HepG2 (cell line): ENCODE measurements at regions not wholly inside any gene's neighbourhood (a gene's known extent, or its start where the extent isn't known, plus 50 kb on each side); places are given as distances from the start of the nearest gene placed in this dataset.

Experiments
- ATAC-seq: fragments of 200-7000 bp; cut with Tn5 transposase; 3 replicates; pipeline ENCODE4 v1.9.1; 2020; ENCODE audit warnings: mild to moderate bottlenecking, moderate library complexity
- BruUV-seq: library from RNA; stranded (reverse); fragments of 400-500 nt; replicated peaks from 2 replicates; lab custom pipeline; 2021; lab: Mats Ljungman, UMichigan
- CTCF ChIA-PET: fragments of 300-600 bp; formaldehyde crosslinking; extraction: SDS; loops from one replicate; lab custom pipeline; 2021; ENCODE audit warnings: low total read pairs, inconsistent platforms, low intra/inter-chr PET ratio; lab: Yijun Ruan, JAX
- POLR2A ChIA-PET: fragments of 350-600 bp; sonication (Branson Sonifier 250); formaldehyde crosslinking; loops from one replicate; lab custom pipeline; 2020; ENCODE audit warnings: antibody characterized with exemption, inconsistent platforms; lab: Yijun Ruan, JAX
- DNase-seq: peaks from one replicate; pipeline ENCODE4 v3.0.0-alpha.2; 2015; ENCODE audit warnings: low spot score
- FAIRE-seq: peaks from 3 replicates; lab custom pipeline; 2011; peaks lifted over from hg19 to GRCh38; lab: Jason Lieb, UNC
- H2AFZ ChIP-seq: one replicate; pipeline ENCODE4 v1.6.1; 2011; ENCODE audit warnings: low read length, inconsistent platforms
- H3K27ac ChIP-seq: fragments of 300-600 bp; 3 replicates; pipeline ENCODE4 v1.8.0; 2011; ENCODE audit warnings: mixed run types, mild to moderate bottlenecking, mixed read lengths, low read length, inconsistent platforms; ENCODE audit not compliant: insufficient read depth; ENCODE audit errors: extremely low read length
- H3K27me3 ChIP-seq, 2 experiments: fragments of 200-600 bp in 1 of 2; 2 replicates in 1 of 2; 3 replicates in 1 of 2; pipeline versions ENCODE4 v1.6.0 to v1.8.0; 2011; ENCODE audit warnings: low read length in 2 of 2, mild to moderate bottlenecking in 2 of 2, moderate library complexity in 2 of 2, inconsistent platforms in 1 of 2; ENCODE audit not compliant: insufficient read depth in 2 of 2, control insufficient read depth in 1 of 2
- H3K36me3 ChIP-seq, 2 experiments: fragments of 200-600 bp in 1 of 2; replicated peaks in 1 of 2; 2 replicates in 1 of 2; 3 replicates in 1 of 2; pipeline versions ENCODE4 v1.5.1 to v1.8.0; 2011; ENCODE audit warnings: low read length in 2 of 2, inconsistent platforms in 1 of 2; ENCODE audit not compliant: insufficient read depth in 2 of 2, control insufficient read depth in 1 of 2
- H3K4me1 ChIP-seq: 2 replicates; pipeline ENCODE4 v1.5.1; 2012; ENCODE audit warnings: low read length, inconsistent platforms; ENCODE audit not compliant: insufficient read depth
- H3K4me2 ChIP-seq: 2 replicates; pipeline ENCODE4 v1.6.0; 2011; ENCODE audit warnings: low read depth, low read length, inconsistent platforms
- H3K4me3 ChIP-seq, 3 experiments: fragments of 200-600 bp in 1 of 3; sonication (generic), shearing (Covaris generic) in 1 of 3; replicated peaks in 1 of 3; 2 replicates each; pipeline ENCODE4 v1.5.1; 2011 to 2016; ENCODE audit warnings: low read length in 3 of 3, inconsistent platforms in 2 of 3, low read depth in 2 of 3, mild to moderate bottlenecking in 2 of 3, control low read depth in 1 of 3, mixed read lengths in 1 of 3; ENCODE audit not compliant: insufficient read depth in 1 of 3
- H3K79me2 ChIP-seq: one replicate; pipeline ENCODE4 v1.6.1; 2011; ENCODE audit warnings: low read length, inconsistent platforms; ENCODE audit not compliant: insufficient read depth
- H3K9ac ChIP-seq: 2 replicates; pipeline ENCODE4 v1.6.0; 2011; ENCODE audit warnings: mild to moderate bottlenecking, low read depth, low read length, inconsistent platforms; ENCODE audit not compliant: insufficient read depth
- H3K9me3 ChIP-seq: 2 replicates; pipeline ENCODE4 v1.5.1; 2012; ENCODE audit warnings: mild to moderate bottlenecking, low read length
- H4K20me1 ChIP-seq: 2 replicates; pipeline ENCODE4 v1.6.0; 2011; ENCODE audit warnings: inconsistent platforms, mild to moderate bottlenecking, low read length, moderate library complexity; ENCODE audit not compliant: insufficient read depth
- DNMT1 ChIP-seq: sonication (generic); formaldehyde crosslinking; IDR thresholded peaks from 2 replicates; pipeline ENCODE4 v1.5.1; 2020; ENCODE audit warnings: mild to moderate bottlenecking, missing genetic modification reagents
- GATA4 ChIP-seq: sonication (generic); IDR thresholded peaks from 2 replicates; pipeline ENCODE4 v1.6.1; 2016; ENCODE audit warnings: antibody characterized with exemption, low read depth, borderline replicate concordance
- NPAS2 ChIP-seq: sonication (generic); formaldehyde crosslinking; IDR thresholded peaks from 2 replicates; pipeline ENCODE4 v1.8.0; 2022; ENCODE audit warnings: mild to moderate bottlenecking, missing genetic modification reagents, borderline replicate concordance
- ZNF17 ChIP-seq: sonication (generic); formaldehyde crosslinking; IDR thresholded peaks from 2 replicates; pipeline ENCODE4 v1.5.0; 2020; ENCODE audit warnings: mild to moderate bottlenecking, missing genetic modification reagents
- ZNF260 ChIP-seq: sonication (generic); formaldehyde crosslinking; IDR thresholded peaks from 2 replicates; pipeline ENCODE4 v1.4.0; 2020; ENCODE audit warnings: missing genetic modification reagents, low read depth, mild to moderate bottlenecking, borderline replicate concordance
- ZSCAN9 ChIP-seq: IDR thresholded peaks from 2 replicates; pipeline ENCODE4 v1.6.1; 2016; ENCODE audit warnings: borderline replicate concordance
- WGBS: methylation state at CpG from one replicate; pipeline ENCODE4 v1.1.6; 2017; ENCODE audit warnings: low lambda C conversion rate; 5-methylcytosine and 5-hydroxymethylcytosine counted together
- in situ Hi-C: cut with HindIII; loops from 2 replicates; pipeline ENCODE4 v1.10.0; 2017; ENCODE audit warnings: low pct_unique_long_range_greater_than_20kb; ENCODE audit not compliant: extremely low pct_ligation_motif_present
- intact Hi-C: fragments of 100-400 bp; cut with micrococcal nuclease; formaldehyde crosslinking; loops from one replicate; pipeline ENCODE4 v1.10.0; 2022; ENCODE audit not compliant: unreplicated experiment
- TF ChIP-seq, protein P1 (sequence below): IDR thresholded peaks from 2 replicates; pipeline ENCODE4 v1.6.1; 2016; ENCODE audit warnings: low read depth, missing genetic modification reagents, missing compliant biosample characterization
- TF ChIP-seq, protein P2 (sequence below): sonication (generic); formaldehyde crosslinking; IDR thresholded peaks from 2 replicates; pipeline ENCODE4 v1.5.0; 2020; ENCODE audit warnings: mild to moderate bottlenecking, missing genetic modification reagents, moderate library complexity
- TF ChIP-seq, protein P3 (sequence below): sonication (generic); formaldehyde crosslinking; IDR thresholded peaks from 2 replicates; pipeline ENCODE4 v1.4.0; 2020; ENCODE audit warnings: missing genetic modification reagents, low read depth, mild to moderate bottlenecking, borderline replicate concordance
- TF ChIP-seq, protein P4 (sequence below): sonication (generic); formaldehyde crosslinking; IDR thresholded peaks from 2 replicates; pipeline ENCODE4 v1.4.0; 2020; ENCODE audit warnings: missing genetic modification reagents

DNA sequence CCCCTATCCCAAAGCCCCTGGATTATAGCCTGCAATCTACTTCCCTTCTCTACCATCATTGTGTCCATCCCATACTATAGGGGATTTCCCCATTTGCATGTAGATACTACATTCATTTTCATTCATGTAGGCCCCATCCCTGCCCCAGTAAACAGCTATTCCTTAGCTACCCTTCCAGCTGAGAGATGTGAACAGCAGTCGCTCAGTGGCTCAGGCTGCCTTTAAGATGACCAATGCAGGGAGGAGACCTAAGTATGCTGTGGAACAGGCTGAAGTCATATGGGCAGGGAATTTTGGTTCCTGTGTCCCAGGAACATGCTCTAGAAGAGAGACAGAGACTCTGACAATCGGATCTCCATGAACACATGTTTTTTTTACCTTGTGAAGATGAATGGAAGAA, 481.2 kb upstream of the SYT1 start (continued):
- TF ChIP-seq GATA4 = no peak

DNA sequence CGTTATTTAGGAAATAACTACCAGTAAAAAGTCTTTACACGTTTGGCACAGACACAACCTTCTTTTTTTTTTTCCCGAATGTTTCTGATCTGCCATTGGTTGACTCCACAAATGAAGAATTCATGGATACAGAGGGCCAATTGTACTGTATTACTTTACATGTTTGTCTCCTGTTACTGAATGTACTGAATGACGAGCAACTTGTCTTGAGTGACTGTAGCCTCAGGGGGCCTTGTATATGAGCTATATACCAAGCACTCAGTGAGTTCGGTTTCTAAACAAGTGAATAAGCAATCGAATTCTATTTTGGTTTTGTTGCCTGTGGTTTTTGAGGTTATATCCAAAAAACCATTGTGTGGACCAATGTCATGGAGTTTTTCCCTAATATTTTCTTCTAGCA, 480.0 kb upstream of the SYT1 start:
- Histone ChIP-seq H3K79me2 (no peaks in the 10 kb centered on the region), H3K9ac (no peak overlapping the region), H3K4me3 (no peak overlapping the region), H4K20me1 (no peaks in the 10 kb centered on the region), H2AFZ (no peak overlapping the region), H3K36me3 (no peaks in the 10 kb centered on the region), H3K9me3 (peaks cover 6% of the 10 kb centered on the region), H3K4me2 (no peak overlapping the region), H3K27me3 (no peaks in the 10 kb centered on the region), H3K4me1 (no peaks in the 10 kb centered on the region), H3K27ac (no peak overlapping the region)
- ChIA-PET CTCF (no interaction called here), POLR2A (no interaction called here)
- in situ Hi-C loops (no loop called here), intact Hi-C loops (no loop called here)
- TF ChIP-seq ZNF17 (CRISPR knock-in tag) (no peak), NPAS2 (CRISPR knock-in tag) (no peak), DNMT1 (CRISPR knock-in tag) (no peak), ZNF260 (CRISPR knock-in tag) (no peak), ZSCAN9 (CRISPR knock-in tag) (no peak)
- TF ChIP-seq, protein P1, sequence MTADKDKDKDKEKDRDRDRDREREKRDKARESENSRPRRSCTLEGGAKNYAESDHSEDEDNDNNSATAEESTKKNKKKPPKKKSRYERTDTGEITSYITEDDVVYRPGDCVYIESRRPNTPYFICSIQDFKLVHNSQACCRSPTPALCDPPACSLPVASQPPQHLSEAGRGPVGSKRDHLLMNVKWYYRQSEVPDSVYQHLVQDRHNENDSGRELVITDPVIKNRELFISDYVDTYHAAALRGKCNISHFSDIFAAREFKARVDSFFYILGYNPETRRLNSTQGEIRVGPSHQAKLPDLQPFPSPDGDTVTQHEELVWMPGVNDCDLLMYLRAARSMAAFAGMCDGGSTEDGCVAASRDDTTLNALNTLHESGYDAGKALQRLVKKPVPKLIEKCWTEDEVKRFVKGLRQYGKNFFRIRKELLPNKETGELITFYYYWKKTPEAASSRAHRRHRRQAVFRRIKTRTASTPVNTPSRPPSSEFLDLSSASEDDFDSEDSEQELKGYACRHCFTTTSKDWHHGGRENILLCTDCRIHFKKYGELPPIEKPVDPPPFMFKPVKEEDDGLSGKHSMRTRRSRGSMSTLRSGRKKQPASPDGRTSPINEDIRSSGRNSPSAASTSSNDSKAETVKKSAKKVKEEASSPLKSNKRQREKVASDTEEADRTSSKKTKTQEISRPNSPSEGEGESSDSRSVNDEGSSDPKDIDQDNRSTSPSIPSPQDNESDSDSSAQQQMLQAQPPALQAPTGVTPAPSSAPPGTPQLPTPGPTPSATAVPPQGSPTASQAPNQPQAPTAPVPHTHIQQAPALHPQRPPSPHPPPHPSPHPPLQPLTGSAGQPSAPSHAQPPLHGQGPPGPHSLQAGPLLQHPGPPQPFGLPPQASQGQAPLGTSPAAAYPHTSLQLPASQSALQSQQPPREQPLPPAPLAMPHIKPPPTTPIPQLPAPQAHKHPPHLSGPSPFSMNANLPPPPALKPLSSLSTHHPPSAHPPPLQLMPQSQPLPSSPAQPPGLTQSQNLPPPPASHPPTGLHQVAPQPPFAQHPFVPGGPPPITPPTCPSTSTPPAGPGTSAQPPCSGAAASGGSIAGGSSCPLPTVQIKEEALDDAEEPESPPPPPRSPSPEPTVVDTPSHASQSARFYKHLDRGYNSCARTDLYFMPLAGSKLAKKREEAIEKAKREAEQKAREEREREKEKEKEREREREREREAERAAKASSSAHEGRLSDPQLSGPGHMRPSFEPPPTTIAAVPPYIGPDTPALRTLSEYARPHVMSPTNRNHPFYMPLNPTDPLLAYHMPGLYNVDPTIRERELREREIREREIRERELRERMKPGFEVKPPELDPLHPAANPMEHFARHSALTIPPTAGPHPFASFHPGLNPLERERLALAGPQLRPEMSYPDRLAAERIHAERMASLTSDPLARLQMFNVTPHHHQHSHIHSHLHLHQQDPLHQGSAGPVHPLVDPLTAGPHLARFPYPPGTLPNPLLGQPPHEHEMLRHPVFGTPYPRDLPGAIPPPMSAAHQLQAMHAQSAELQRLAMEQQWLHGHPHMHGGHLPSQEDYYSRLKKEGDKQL (CRISPR knock-in tag) = no peak
- TF ChIP-seq, protein P2, sequence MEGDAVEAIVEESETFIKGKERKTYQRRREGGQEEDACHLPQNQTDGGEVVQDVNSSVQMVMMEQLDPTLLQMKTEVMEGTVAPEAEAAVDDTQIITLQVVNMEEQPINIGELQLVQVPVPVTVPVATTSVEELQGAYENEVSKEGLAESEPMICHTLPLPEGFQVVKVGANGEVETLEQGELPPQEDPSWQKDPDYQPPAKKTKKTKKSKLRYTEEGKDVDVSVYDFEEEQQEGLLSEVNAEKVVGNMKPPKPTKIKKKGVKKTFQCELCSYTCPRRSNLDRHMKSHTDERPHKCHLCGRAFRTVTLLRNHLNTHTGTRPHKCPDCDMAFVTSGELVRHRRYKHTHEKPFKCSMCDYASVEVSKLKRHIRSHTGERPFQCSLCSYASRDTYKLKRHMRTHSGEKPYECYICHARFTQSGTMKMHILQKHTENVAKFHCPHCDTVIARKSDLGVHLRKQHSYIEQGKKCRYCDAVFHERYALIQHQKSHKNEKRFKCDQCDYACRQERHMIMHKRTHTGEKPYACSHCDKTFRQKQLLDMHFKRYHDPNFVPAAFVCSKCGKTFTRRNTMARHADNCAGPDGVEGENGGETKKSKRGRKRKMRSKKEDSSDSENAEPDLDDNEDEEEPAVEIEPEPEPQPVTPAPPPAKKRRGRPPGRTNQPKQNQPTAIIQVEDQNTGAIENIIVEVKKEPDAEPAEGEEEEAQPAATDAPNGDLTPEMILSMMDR (CRISPR knock-in tag) = no peak
- TF ChIP-seq, protein P3, sequence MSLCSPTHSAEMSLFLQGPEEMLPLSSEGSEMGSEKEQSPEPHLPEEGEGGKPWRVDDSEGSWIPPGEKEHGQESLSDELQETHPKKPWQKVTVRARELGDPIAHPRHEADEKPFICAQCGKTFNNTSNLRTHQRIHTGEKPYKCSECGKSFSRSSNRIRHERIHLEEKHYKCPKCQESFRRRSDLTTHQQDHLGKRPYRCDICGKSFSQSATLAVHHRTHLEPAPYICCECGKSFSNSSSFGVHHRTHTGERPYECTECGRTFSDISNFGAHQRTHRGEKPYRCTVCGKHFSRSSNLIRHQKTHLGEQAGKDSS (CRISPR knock-in tag) = no peak
- TF ChIP-seq, protein P4, sequence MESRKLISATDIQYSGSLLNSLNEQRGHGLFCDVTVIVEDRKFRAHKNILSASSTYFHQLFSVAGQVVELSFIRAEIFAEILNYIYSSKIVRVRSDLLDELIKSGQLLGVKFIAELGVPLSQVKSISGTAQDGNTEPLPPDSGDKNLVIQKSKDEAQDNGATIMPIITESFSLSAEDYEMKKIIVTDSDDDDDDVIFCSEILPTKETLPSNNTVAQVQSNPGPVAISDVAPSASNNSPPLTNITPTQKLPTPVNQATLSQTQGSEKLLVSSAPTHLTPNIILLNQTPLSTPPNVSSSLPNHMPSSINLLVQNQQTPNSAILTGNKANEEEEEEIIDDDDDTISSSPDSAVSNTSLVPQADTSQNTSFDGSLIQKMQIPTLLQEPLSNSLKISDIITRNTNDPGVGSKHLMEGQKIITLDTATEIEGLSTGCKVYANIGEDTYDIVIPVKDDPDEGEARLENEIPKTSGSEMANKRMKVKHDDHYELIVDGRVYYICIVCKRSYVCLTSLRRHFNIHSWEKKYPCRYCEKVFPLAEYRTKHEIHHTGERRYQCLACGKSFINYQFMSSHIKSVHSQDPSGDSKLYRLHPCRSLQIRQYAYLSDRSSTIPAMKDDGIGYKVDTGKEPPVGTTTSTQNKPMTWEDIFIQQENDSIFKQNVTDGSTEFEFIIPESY (CRISPR knock-in tag) = no peak
- BruUV-seq = no TSS peak
- FAIRE-seq (no peak), DNase-seq (no peak), ATAC-seq (no peak)
- under 1% methylated on average over 6 of the region's 6 CpGs for WGBS
